Suprapubic skin (tissue), 4 donors: ENCODE measurements at regions not wholly inside any gene's neighbourhood (a gene's known extent, or its start where the extent isn't known, plus 50 kb on each side); places are given as distances from the start of the nearest gene placed in this dataset.

ENCODE experiments used
- CTCF ChIP-seq, 2 donors: fragments of 200-600 bp in 1 of 2; fragments of 450-650 bp in 1 of 2; sonication (generic) in 1 of 2; IDR thresholded peaks; one replicate each; pipeline ENCODE4 v1.5.1; 2016 to 2019; ENCODE audit warnings: antibody characterized with exemption in 2 of 2, mild to moderate bottlenecking in 1 of 2, moderate library complexity in 1 of 2
- EP300 ChIP-seq: sonication (generic); formaldehyde crosslinking; IDR thresholded peaks from one replicate; pipeline ENCODE4 v1.6.1; 2017; ENCODE audit warnings: antibody characterized with exemption
- POLR2A ChIP-seq, 2 donors: fragments of 450-650 bp; IDR thresholded peaks; one replicate each; pipeline ENCODE4 v1.6.1; 2017; ENCODE audit warnings: antibody characterized with exemption in 2 of 2, mild to moderate bottlenecking in 2 of 2, moderate library complexity in 2 of 2
- POLR2AphosphoS5 ChIP-seq, 3 donors: sonication (generic); formaldehyde crosslinking; IDR thresholded peaks; one replicate each; pipeline ENCODE4 v1.6.1; 2017; ENCODE audit warnings: antibody characterized with exemption in 3 of 3

- TF ChIP-seq CTCF (IDR thresholded peaks at IDR 0.05) (no peak), POLR2A (IDR thresholded peaks at IDR 0.05) (no peak), EP300 (no peak), POLR2AphosphoS5 (IDR thresholded peaks at IDR 0.05) (no peak)
Measured at GRCh38 chr7:15924910-15925309, 238.4 kb upstream of the MEOX2 start.
